GM06990 (cell line): ENCODE measurements at regions not wholly inside any gene's neighbourhood (a gene's known extent, or its start where the extent isn't known, plus 50 kb on each side); places are given as distances from the start of the nearest gene placed in this dataset.
"Not testable (repeated sequence)": the region's sequence is repeated elsewhere in the genome, so short reads cannot be mapped to it uniquely, and the experiment has no call there.

Experiments
- DNase-seq: peaks from one replicate; pipeline ENCODE4 v3.0.0-alpha.2; 2011; ENCODE audit not compliant: insufficient read length; ENCODE audit errors: extremely low read depth
- H3K27me3 ChIP-seq: replicated peaks from 2 replicates; pipeline ENCODE4 v1.6.0; 2011; ENCODE audit warnings: low read length; ENCODE audit not compliant: control insufficient read depth, insufficient read depth
- H3K36me3 ChIP-seq: 2 replicates; pipeline ENCODE4 v1.5.1; 2011; ENCODE audit warnings: low read length; ENCODE audit not compliant: control insufficient read depth, insufficient read depth
- H3K4me3 ChIP-seq: replicated peaks from 2 replicates; pipeline ENCODE4 v1.5.1; 2011; ENCODE audit warnings: low read depth, mild to moderate bottlenecking, control low read depth, low read length
- TF ChIP-seq, protein P1 (sequence below): IDR thresholded peaks from 2 replicates; pipeline ENCODE4 v1.5.1; 2011; ENCODE audit warnings: low read length, control low read depth, mild to moderate bottlenecking, inconsistent platforms; ENCODE audit not compliant: insufficient read depth, poor library complexity, severe bottlenecking

DNA sequence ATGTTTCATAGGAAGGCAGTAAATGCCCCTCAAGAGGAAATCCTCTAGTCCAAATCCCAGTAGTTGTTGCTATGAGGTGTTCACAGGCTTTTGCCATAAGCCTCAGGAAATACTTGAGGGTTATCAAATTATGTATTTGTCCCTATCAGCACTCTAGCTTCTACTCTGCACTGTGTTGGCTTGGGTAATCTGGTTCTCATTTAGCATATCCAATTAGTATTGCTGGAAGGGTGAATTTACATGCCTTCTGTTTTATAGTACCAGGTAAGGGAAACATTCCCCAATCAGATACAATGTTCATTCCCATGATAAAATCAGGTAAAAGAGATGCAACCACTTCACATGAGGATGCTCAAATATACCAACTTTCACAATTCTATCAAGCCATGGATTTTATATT, 211.2 kb downstream of the S1PR1 start:
- Histone ChIP-seq H3K36me3 (no peaks in the 10 kb centered on the region), H3K27me3 (no peaks in the 10 kb centered on the region), H3K4me3 (no peak overlapping the region)
- no peak for DNase-seq
- TF ChIP-seq, protein P1, sequence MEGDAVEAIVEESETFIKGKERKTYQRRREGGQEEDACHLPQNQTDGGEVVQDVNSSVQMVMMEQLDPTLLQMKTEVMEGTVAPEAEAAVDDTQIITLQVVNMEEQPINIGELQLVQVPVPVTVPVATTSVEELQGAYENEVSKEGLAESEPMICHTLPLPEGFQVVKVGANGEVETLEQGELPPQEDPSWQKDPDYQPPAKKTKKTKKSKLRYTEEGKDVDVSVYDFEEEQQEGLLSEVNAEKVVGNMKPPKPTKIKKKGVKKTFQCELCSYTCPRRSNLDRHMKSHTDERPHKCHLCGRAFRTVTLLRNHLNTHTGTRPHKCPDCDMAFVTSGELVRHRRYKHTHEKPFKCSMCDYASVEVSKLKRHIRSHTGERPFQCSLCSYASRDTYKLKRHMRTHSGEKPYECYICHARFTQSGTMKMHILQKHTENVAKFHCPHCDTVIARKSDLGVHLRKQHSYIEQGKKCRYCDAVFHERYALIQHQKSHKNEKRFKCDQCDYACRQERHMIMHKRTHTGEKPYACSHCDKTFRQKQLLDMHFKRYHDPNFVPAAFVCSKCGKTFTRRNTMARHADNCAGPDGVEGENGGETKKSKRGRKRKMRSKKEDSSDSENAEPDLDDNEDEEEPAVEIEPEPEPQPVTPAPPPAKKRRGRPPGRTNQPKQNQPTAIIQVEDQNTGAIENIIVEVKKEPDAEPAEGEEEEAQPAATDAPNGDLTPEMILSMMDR = no peak

DNA sequence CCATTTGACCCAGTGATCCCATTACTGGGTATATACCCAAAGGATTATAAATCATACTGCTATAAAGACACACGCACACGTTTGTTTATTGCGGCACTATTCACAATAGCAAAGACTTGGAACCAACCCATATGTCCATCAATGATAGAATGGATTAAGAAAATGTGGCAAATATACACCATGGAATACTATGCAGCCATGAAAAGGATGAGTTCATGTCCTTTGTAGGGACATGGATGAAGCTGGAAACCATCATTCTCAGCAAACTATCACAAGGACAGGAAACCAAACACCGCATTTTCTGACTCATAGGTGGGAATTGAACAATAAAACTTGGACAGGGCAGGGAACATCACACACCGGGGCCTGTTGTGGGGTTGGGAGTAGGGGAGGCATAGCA, 213.9 kb downstream of the S1PR1 start:
- H3K36me3 ChIP-seq, DNase-seq, H3K4me3 ChIP-seq, H3K27me3 ChIP-seq: not testable (repeated sequence)

DNA sequence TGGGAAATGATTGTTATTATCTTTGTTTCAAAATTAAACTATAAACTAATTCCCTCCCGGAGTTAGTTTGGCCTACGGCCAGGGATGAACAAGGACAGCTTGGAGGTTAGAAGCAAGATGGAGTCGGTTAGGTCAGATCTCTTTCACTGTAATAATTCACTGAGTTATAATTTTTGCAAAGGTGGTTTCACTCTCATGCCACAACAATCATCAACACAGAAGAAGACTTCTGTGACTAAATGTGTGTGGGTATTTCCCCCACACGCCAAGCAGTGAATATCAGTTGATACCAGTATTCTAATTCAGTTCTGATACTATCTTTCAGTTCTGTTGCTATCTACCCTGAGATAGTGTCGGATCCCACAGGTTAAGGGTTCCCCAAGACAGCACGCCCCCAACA, 215.1 kb downstream of the S1PR1 start:
- Histone ChIP-seq H3K4me3 (no peak overlapping the region), H3K27me3 (no peaks in the 10 kb centered on the region), H3K36me3 (no peaks in the 10 kb centered on the region)
- TF ChIP-seq, protein P1 = no peak
- no peak for DNase-seq

DNA sequence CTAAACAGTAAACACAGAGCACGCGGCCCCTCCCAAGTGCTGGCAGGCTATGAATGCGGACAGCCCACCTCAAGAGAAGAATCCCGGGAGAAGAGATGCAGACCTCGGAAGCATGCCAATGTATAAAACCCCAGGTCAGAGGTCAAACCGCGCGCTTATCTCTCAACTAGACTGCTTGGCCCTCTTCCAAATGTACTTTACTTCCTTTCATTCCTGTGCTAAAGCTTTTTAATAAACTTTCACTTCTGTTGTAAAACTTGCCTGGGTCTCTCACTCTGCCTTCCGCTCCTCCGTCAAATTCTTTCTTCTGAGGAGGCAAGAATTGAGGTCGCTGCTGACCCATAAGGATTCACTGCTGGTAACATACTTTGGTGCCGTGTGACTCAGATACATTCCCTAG, 216.0 kb downstream of the S1PR1 start:
- no peaks in the 10 kb centered on the region for H3K27me3 ChIP-seq
- no peaks in the 10 kb centered on the region for H3K36me3 ChIP-seq
- H3K4me3 ChIP-seq = no peak overlapping the region
- TF ChIP-seq, protein P1 = no peak
- no peak for DNase-seq

DNA sequence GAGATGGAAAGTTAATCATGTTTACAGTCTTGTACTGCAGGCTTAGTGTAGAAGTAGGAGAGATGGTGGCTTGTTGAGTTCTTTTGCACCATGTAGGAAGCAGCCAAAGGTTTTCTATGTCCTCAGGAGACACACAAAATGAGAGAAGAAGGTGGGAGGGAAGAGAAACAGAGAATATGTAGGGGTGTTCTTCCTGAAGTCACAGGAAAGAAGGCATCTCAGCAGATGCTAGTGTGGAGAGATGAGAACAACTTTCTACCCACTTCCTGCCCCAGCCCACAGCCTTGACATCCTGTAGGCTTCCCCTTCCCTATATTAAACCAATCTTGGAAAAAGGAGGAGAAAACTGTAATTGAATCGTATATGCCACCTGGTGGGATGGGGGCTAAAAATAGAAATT, 217.0 kb downstream of the S1PR1 start:
- Histone ChIP-seq H3K36me3 (no peaks in the 10 kb centered on the region), H3K27me3 (no peaks in the 10 kb centered on the region), H3K4me3 (no peak overlapping the region)
- DNase-seq = no peak
- TF ChIP-seq, protein P1 = no peak

DNA sequence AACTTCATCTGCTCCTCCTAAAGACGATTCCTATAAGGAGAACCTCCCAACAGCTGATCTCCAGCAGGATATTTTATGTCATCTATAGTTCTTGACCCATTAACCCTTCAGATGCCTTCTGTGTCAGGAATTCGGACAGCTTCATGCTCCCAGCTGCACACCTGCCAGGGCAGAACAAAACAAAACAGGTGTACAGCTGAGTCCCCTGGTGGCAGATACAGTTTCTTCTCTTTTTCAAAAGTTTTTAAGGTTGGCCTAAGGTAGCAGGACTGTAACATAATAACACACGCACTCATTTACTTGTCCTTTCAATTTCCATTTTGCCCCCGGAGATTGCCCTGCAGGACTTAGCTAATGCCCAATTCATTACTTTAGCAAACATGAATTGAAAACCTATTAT, 218.3 kb downstream of the S1PR1 start:
- Histone ChIP-seq H3K4me3 (no peak overlapping the region), H3K27me3 (no peaks in the 10 kb centered on the region), H3K36me3 (no peaks in the 10 kb centered on the region)
- TF ChIP-seq, protein P1 = peak; percentile 41
- no peak for DNase-seq
